ENCODE measurements at regions not wholly inside any gene's neighbourhood (a gene's known extent, or its start where the extent isn't known, plus 50 kb on each side); places are given as distances from the start of the nearest gene placed in this dataset.

DNA sequence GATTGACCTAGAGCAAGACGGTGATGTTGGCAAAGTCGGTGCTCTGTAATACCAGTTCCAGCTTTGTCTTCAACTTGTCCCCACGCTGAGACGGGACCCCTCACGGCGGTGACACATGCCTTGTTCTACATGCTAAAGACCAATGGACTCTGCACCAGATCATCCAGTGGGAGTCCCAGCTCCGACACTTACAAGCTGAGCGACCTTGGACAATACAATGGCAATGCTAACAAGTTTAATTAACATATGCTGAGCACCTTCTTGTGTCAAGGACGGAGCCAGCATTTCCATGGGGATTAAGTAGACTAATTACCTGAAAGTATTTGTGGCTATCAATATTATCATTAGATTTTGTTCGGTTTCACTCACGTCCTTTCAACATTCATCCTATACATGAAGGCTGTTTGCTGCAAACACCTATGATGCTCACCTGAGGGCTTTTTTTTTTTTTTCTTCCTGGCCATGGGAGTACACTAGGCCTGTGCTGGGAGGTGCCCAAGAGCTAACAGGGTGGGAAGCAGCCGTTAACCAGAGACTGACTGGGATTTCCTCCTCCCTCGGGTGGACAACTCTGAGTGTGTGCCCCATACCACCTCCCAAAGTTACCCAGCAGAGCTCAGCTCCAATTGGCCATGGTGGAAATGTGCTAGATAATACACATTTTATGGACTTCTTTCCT, 308.6 kb upstream of the ZFHX3 start:
- TF ChIP-seq, protein P1, sequence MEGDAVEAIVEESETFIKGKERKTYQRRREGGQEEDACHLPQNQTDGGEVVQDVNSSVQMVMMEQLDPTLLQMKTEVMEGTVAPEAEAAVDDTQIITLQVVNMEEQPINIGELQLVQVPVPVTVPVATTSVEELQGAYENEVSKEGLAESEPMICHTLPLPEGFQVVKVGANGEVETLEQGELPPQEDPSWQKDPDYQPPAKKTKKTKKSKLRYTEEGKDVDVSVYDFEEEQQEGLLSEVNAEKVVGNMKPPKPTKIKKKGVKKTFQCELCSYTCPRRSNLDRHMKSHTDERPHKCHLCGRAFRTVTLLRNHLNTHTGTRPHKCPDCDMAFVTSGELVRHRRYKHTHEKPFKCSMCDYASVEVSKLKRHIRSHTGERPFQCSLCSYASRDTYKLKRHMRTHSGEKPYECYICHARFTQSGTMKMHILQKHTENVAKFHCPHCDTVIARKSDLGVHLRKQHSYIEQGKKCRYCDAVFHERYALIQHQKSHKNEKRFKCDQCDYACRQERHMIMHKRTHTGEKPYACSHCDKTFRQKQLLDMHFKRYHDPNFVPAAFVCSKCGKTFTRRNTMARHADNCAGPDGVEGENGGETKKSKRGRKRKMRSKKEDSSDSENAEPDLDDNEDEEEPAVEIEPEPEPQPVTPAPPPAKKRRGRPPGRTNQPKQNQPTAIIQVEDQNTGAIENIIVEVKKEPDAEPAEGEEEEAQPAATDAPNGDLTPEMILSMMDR (IDR thresholded peaks at IDR 0.05; ENCODE audit: poor library complexity) = no peak
- no peak for TF ChIP-seq EZH2 (IDR thresholded peaks at IDR 0.05; ENCODE audit: borderline replicate concordance)
